HUES64 (cell line): ENCODE measurements at regions not wholly inside any gene's neighbourhood (a gene's known extent, or its start where the extent isn't known, plus 50 kb on each side); places are given as distances from the start of the nearest gene placed in this dataset.

Experiments used
- H3K27ac ChIP-seq: 2 replicates; pipeline ENCODE4 v1.7.0; 2013; ENCODE audit warnings: low read depth, low read length, inconsistent platforms
- H3K27me3 ChIP-seq: 2 replicates; pipeline ENCODE4 v1.6.1; 2013; ENCODE audit warnings: mild to moderate bottlenecking, low read length; ENCODE audit not compliant: insufficient read depth
- H3K36me3 ChIP-seq: 2 replicates; pipeline ENCODE4 v1.6.1; 2013; ENCODE audit warnings: mild to moderate bottlenecking, low read length; ENCODE audit not compliant: insufficient read depth
- H3K4me1 ChIP-seq: 2 replicates; pipeline ENCODE4 v1.6.1; 2013; ENCODE audit warnings: mild to moderate bottlenecking, low read length, moderate library complexity; ENCODE audit not compliant: insufficient read depth
- H3K4me3 ChIP-seq: 2 replicates; pipeline ENCODE4 v1.5.1; 2013; ENCODE audit warnings: mild to moderate bottlenecking, low read length, moderate library complexity
- H3K9ac ChIP-seq: 2 replicates; pipeline ENCODE4 v1.6.1; 2013; ENCODE audit warnings: mild to moderate bottlenecking, low read depth, low read length
- H3K9me3 ChIP-seq: 2 replicates; pipeline ENCODE4 v1.6.1; 2013; ENCODE audit warnings: low read depth, low read length; ENCODE audit not compliant: insufficient read depth
- WGBS: fragments of 150-250, 120-280 bp; methylation state at CpG from one replicate; pipeline ENCODE4 v1.1.7; 2013; ENCODE audit warnings: missing lambda C conversion rate; 5-methylcytosine and 5-hydroxymethylcytosine counted together

DNA sequence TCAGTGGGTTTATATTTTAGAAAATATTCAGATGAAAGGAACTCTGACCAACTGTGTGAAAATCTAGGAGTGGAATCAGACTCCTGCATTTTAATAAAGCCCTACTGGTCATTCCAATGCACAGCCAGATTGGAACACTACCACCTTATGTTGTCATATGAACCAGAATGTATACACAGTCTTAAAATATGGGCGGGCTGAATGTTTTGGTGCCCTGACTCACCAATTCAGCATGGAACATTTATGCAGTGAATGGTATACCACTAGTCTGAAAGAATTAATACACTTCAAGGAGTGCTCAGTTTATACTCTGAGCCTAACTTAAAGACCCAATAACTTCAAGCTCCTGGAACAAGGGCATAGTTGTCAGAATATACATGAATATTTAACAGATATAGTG lies 280.9 kb upstream of the TCF4 start:
- Histone ChIP-seq H3K36me3 (no peaks in the 10 kb centered on the region), H3K4me1 (peaks cover 13% of the 10 kb centered on the region), H3K27me3 (no peaks in the 10 kb centered on the region), H3K9me3 (no peaks in the 10 kb centered on the region), H3K4me3 (no peak overlapping the region), H3K9ac (no peak overlapping the region), H3K27ac (no peak overlapping the region)
- WGBS, result 100% methylated on average over 1 of the region's 1 CpG

DNA sequence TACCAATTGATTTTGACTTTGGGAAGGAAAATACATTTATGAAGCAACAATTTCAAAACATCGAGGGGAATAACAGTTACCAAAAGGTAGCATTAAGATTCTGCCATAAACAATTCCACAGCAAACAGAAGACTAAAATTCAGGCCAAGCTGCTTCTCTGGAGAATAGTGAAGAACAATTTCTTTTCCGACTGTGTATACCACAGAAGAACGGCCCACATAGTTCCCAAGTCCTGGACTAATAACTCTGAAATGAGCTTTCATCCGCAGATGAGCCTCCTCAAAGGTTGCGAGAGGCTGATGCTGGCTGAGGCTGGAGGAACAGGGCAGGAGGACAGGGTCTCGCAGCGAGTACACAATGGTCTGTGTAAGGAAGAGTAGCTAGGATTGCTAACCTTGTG lies 278.9 kb upstream of the TCF4 start:
- no peak overlapping the region for H3K9ac ChIP-seq
- H3K4me1 ChIP-seq, result peaks cover 32% of the 10 kb centered on the region
- H3K4me3 ChIP-seq, result no peak overlapping the region
- 95% methylated on average over 7 of the region's 7 CpGs for WGBS
- H3K36me3 ChIP-seq, result no peaks in the 10 kb centered on the region
- H3K9me3 ChIP-seq, result no peaks in the 10 kb centered on the region
- no peak overlapping the region for H3K27ac ChIP-seq
- H3K27me3 ChIP-seq, result no peaks in the 10 kb centered on the region

DNA sequence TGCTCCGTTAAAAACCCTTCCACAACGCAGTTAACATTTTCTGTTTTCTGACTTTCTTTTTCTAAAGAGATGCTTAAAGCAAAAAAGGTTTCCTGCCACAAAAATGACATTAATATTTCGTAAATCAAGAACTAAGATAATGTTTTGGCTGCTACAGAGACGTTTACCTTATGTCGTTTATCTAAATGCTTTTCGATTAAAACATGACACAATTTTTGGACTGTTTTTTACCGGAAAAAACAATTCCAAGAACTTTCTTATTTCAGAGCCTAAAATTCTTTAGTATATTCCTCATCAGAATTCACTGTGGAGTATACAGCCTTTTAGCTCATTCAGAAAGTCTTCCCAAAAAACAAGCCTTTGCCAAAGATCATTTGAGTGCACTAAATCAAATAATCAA lies 278.0 kb upstream of the TCF4 start:
- H3K9ac ChIP-seq, result no peak overlapping the region
- H3K27ac ChIP-seq, result no peak overlapping the region
- no peaks in the 10 kb centered on the region for H3K27me3 ChIP-seq
- 86% methylated on average over 7 of the region's 7 CpGs for WGBS
- no peaks in the 10 kb centered on the region for H3K36me3 ChIP-seq
- no peak overlapping the region for H3K4me3 ChIP-seq
- peaks cover 38% of the 10 kb centered on the region for H3K4me1 ChIP-seq
- no peaks in the 10 kb centered on the region for H3K9me3 ChIP-seq

DNA sequence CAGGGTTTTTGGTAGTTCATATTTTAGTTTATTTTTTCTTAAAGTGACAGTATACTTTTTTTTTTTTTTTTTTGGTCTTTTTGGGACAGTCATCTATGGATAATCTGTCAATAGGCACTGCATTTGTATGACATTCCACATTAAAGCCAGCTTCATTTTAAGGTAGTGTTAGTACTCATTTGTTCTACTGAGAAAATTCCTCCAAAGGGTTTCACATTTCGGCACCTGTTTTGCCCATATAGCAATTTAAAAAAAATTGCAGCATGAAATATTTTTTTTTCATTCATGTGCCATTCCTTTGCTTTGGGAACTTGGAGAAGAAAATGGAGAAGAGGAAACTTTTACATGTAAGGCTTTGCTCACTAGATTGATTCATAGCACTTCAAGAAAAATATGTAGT lies 276.3 kb upstream of the TCF4 start:
- Histone ChIP-seq H3K9me3 (no peaks in the 10 kb centered on the region), H3K4me3 (no peak overlapping the region), H3K27me3 (no peaks in the 10 kb centered on the region), H3K27ac (no peak overlapping the region), H3K36me3 (no peaks in the 10 kb centered on the region), H3K4me1 (peaks cover 51% of the 10 kb centered on the region), H3K9ac (no peak overlapping the region)
- WGBS, result no CpG with 5 or more reads among the region's 1 CpG

DNA sequence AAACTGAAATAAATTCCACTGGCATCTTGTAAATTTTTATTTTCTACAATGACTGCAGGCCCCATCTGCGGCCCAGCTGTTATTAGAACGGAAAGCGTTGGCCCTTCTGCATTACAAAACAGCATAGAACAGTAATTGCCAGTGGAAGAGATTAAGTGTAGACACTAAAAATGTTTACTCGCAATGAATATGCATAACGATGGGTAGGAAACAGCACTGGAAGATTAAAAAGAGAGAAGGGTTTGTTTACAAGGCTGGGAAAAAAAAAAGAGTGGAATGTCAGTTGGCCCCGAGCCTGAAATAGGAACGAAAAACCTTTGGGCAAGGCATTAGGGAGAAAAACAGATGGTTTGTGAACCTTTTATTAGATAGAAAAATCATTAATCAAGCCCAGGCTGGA lies 275.9 kb upstream of the TCF4 start:
- H3K27me3 ChIP-seq, result no peaks in the 10 kb centered on the region
- no peaks in the 10 kb centered on the region for H3K9me3 ChIP-seq
- no peak overlapping the region for H3K4me3 ChIP-seq
- WGBS, result 72% methylated on average over 7 of the region's 7 CpGs
- H3K9ac ChIP-seq, result no peak overlapping the region
- no peak overlapping the region for H3K27ac ChIP-seq
- no peaks in the 10 kb centered on the region for H3K36me3 ChIP-seq
- H3K4me1 ChIP-seq, result peaks cover 56% of the 10 kb centered on the region

DNA sequence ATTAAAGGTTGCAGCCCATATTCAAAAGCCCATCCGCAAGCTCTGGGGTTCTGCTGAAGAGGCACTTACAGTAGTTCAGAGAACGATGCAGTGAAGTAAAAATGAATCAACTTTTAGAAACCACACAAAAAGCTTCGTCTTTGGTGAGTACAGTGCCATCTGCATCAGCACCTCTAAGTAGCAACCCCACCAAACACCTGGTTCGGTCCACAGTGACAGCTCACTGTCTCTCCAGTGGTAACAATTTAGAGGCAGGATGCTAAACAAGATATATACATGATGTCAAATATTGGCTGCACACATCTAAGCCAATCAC lies 275.4 kb upstream of the TCF4 start:
- Histone ChIP-seq H3K4me1 (peaks cover 61% of the 10 kb centered on the region), H3K9ac (no peak overlapping the region), H3K9me3 (no peaks in the 10 kb centered on the region), H3K27ac (no peak overlapping the region), H3K4me3 (no peak overlapping the region), H3K27me3 (no peaks in the 10 kb centered on the region), H3K36me3 (no peaks in the 10 kb centered on the region)
- WGBS, result 86% methylated on average over 4 of the region's 4 CpGs

DNA sequence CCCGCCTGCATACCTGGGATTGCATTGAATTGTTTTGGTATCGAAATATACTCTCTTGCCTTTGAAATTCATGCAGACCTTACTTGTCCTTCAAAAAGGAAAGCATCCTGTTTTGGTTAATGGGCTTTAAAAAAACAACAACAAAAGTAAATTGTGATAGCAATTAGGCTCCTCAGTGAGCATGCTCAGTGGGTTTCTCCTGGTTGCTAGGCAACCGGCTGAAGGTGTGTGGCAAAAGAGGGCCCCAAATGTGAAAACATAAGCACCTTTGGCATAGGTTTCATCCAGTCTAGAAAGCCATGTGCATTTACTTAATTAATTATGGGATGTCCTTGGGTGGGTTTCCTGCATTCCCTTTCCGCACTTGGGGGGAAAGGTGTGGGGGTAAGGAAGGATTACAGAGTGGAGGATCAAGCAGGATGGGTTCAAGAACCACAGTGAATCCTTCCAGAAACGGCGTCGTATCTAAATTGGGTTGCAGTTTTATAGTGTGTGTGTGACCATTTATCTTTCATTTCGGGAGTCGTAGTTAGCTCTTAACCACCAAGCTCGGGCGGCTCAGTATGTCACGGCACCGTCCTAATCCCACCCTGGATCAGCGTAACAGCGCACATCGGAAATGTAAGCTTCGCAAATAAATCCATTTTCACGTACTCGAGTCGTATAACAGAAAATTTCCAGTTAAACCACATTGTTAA lies 274.9 kb upstream of the TCF4 start:
- H3K4me3 ChIP-seq, result no peak overlapping the region
- WGBS, result 96% methylated on average over 20 of the region's 20 CpGs
- no peak overlapping the region for H3K27ac ChIP-seq

DNA sequence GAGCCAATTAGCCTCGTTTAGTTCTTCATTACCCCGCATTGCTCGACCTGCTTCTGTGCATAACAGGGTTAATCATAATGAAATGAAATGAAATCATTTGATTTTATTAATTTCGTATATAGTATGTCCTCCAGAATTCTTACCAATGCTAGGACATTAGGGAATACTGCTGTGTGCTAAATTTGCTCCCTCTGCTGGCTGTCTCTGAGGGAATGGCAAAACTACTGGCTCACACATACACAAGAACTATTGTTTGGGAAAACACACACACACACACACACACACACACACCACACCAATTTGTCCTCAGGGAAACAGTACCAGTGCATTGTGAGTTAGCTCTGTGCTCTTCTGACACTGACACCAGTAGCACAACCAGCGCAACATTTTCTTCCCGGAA lies 273.3 kb upstream of the TCF4 start:
- no peak overlapping the region for H3K27ac ChIP-seq
- no peaks in the 10 kb centered on the region for H3K36me3 ChIP-seq
- 87% methylated on average over 5 of the region's 6 CpGs for WGBS
- H3K27me3 ChIP-seq, result no peaks in the 10 kb centered on the region
- peaks cover 81% of the 10 kb centered on the region for H3K4me1 ChIP-seq
- no peak overlapping the region for H3K9ac ChIP-seq
- H3K4me3 ChIP-seq, result no peak overlapping the region
- no peaks in the 10 kb centered on the region for H3K9me3 ChIP-seq

More for the DNA sequence above, 274.9 kb upstream of the TCF4 start:
- Histone ChIP-seq H3K27me3 (no peaks in the 10 kb centered on the region), H3K36me3 (no peaks in the 10 kb centered on the region), H3K9ac (no peak overlapping the region), H3K9me3 (no peaks in the 10 kb centered on the region), H3K4me1 (peaks cover 66% of the 10 kb centered on the region)

DNA sequence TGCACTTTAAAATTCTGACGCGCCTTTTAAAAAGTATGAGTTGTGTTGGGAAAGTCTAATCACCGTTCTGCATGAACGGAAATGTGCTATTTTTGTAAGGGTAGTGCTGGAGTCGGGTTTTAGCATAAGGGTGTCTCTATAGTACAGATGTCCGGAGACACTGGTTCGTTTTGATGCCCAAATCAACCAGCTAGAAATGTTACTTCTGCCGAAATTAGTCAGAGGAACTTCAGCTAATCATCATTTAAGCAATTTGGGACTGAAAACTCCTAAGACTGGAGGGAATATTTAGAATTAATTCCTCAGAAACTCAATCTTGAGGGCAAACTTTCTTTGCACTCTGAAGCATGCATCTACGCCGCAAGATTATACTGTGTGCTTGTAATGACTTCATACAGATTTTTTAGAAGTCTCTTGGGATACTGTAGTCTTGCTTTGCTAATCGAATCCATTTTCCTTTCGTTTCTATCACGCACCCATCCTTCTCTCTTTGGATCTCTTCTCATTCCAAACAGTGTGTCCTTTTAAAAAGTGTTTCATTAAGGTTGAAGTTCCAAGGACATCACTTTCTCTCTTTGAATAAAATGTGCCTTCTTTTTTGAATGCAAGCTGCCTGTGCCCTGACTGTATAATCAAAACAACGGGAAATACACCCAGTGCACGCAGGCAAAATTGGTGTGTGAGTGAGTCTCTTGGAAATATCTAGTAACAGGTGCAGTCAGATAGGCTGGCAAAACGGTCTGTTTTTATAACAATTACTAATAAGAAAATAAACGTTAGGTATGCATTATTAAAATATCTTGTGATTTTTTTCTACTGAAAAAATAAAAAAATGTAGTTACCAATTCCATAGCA lies 270.9 kb upstream of the TCF4 start:
- WGBS, result 95% methylated on average over 15 of the region's 17 CpGs

DNA sequence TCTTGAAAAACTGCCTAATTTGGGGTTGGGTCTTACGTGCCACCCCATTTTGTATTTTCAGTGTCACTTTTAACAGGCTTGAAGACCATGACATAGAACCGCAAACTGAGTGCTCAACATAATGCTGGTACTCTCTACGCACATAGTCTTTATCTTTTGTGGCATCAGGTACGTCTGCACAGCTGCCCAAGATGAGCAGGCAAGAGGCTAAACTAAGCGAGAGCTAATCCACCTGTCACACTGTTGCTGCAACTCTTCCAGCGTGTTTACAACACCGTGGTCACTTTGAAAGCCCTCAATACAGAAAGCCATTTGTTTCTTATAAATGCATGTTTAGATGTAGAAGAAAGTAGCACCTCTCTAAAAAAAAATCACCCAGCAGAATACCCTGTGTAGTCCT lies 270.0 kb upstream of the TCF4 start:
- 87% methylated on average over 7 of the region's 7 CpGs for WGBS
- Histone ChIP-seq H3K9me3 (no peaks in the 10 kb centered on the region), H3K27me3 (no peaks in the 10 kb centered on the region), H3K4me1 (peaks cover 70% of the 10 kb centered on the region), H3K27ac (no peak overlapping the region), H3K4me3 (no peak overlapping the region), H3K9ac (no peak overlapping the region), H3K36me3 (no peaks in the 10 kb centered on the region)

More for the DNA sequence above, 270.9 kb upstream of the TCF4 start:
- H3K36me3 ChIP-seq, result no peaks in the 10 kb centered on the region
- H3K4me1 ChIP-seq, result peaks cover 79% of the 10 kb centered on the region
- no peak overlapping the region for H3K27ac ChIP-seq
- H3K4me3 ChIP-seq, result no peak overlapping the region
- H3K9ac ChIP-seq, result no peak overlapping the region
- no peaks in the 10 kb centered on the region for H3K27me3 ChIP-seq
- H3K9me3 ChIP-seq, result no peaks in the 10 kb centered on the region

DNA sequence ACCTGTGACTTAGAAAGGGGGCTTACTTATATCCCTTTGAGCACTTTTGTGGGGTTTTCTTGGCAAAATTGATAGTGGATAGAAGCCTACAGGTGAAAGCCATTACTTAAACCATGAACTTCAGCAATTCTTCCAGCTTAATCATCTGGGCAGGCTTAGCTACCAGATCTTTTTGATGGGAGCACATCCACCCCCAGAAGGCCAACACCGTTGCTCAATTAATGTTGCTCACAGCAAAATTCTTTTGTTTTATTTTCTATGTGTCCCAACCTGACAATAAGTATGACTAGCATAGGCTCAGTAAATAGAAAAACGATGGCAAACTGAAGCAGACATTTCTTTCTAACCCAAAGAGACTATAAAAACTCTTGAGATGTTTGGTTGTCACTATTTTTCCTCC lies 269.4 kb upstream of the TCF4 start:
- WGBS, result 94% methylated on average over 2 of the region's 2 CpGs
- H3K36me3 ChIP-seq, result no peaks in the 10 kb centered on the region
- H3K9ac ChIP-seq, result no peak overlapping the region
- no peaks in the 10 kb centered on the region for H3K9me3 ChIP-seq
- no peaks in the 10 kb centered on the region for H3K27me3 ChIP-seq
- H3K4me1 ChIP-seq, result peaks cover 64% of the 10 kb centered on the region
- peak overlapping the region; percentile 35; the same call in 1 of the 2 replicates for H3K27ac ChIP-seq
- no peak overlapping the region for H3K4me3 ChIP-seq
